HG03558 (cell line): ENCODE measurements at regions not wholly inside any gene's neighbourhood (a gene's known extent, or its start where the extent isn't known, plus 50 kb on each side); places are given as distances from the start of the nearest gene placed in this dataset.

Experiments used
- ATAC-seq: cut with Tn5 transposase; IDR thresholded peaks from one replicate; pipeline ENCODE4 v1.9.1; 2021; ENCODE audit warnings: moderate number of reproducible peaks; ENCODE audit not compliant: unreplicated experiment; ENCODE audit errors: extremely low read depth

- ATAC-seq = no peak
Measured at GRCh38 chr2:196549052-196549451, 90.5 kb upstream of the CCDC150 start.

- ATAC-seq = no peak
Measured at GRCh38 chr2:196551014-196551413, 88.5 kb upstream of the CCDC150 start.

DNA sequence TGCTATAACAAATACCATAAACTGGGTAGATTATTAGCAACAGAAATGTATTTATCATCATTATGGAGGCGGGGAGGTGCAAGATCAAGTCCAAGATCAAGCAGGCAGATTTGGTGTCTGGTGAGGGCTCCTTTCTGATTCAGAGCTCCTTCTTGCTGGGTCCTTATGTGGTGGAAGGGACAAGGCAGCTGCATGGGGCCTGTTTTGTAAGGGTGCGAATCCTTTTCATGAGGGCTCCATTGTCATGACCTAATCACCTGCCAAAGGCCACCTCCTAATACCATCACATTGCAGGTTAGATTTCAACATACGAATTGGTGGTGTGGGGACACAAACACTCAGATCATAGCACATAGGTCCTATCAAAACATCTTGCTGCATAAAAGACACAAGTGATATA is 84.4 kb upstream of the CCDC150 start:
- no peak for ATAC-seq

- no peak for ATAC-seq
Measured at GRCh38 chr2:196555726-196556125, 83.8 kb upstream of the CCDC150 start.

DNA sequence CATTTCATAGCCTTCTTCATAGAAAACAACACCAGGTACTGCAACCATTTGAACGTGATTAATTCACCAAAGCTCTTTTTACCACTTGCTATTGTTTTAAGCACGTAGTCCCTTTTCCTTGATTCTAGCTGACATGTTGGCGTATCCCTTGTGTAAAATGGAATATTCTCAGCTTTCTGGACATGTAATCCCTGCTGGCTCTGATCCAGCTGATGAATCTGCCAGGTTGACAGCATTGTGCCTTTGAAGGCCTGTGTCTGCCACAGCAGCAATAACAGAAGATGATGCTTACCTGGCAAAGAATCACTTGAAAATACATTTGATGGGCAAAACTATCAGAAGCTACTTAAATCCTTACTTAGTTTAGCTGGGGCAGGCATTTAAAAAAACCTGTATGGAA is 81.0 kb upstream of the CCDC150 start:
- ATAC-seq = no peak

GRCh38 chr2:196563876-196564275 is 75.6 kb upstream of the CCDC150 start:
- no peak for ATAC-seq

DNA sequence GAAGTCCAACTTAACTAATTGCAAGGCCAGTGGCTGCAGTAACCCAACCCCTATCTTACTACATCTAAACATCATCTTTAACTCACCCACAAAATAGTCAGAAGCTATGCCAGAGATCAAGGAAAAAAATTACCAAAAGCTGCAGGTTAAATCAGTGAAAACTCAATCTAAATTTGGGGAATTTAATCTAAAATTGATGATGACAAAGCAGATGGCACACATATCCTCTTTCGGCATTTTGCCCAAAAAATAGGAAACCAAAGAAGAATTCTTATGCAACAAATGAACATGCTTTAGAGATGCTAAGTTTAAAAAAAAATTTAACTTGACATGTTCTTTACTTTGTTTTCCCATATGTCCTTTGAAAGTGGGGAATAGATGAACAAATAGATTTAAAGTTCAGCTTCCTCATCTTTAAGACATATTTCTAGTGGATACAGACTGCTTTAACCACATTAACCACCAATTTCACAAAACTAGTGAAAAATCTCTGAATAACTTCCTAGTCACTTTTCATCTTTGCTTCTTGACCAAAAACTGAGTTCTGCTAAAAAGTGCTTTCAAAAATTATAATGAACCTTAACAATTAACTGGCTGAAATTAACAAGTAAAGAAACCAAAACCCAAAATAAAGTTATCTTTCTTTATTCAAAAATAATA is 74.3 kb upstream of the CCDC150 start:
- no peak for ATAC-seq

DNA sequence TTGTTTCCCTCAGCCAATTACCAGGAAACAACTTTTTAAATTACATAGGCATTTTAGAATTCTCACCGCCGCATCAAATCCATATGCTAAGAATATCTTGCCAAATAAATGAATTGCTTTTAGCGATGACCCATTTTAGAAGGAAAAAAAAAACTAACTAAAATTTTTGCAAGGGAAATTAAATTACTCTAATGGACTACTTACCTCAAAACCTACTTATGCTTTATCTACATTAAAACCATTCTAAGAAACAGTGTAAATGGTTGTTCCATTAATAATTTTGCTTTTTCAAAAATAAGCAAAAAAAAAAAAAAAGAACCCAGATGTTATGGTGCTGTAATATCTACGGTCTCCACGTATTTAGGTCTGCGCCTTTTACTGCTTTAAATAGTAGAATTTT is 73.5 kb upstream of the CCDC150 start:
- ATAC-seq = no peak

- ATAC-seq = no peak
Measured at GRCh38 chr2:196566961-196567666, 72.4 kb upstream of the CCDC150 start.

GRCh38 chr2:196568506-196568905 is 71.0 kb upstream of the CCDC150 start:
- ATAC-seq = no peak

DNA sequence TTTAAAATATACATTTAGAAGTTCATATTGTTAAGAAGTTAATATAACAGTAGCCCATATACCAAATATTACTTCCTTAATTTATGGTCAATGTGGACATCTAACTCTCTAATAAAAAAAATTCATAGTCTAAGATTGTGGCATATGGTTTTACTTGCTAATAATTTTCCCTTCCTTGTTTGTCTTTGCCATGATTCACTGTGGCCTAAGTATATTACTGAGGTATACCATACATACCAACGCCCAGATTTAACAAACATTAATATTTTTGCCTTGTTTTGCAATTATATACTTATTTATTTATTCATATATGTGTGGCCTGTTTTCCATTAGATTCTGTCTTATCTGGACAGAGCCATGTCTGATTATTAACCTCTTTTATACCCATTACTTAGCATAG is 54.6 kb upstream of the CCDC150 start:
- ATAC-seq = no peak

DNA sequence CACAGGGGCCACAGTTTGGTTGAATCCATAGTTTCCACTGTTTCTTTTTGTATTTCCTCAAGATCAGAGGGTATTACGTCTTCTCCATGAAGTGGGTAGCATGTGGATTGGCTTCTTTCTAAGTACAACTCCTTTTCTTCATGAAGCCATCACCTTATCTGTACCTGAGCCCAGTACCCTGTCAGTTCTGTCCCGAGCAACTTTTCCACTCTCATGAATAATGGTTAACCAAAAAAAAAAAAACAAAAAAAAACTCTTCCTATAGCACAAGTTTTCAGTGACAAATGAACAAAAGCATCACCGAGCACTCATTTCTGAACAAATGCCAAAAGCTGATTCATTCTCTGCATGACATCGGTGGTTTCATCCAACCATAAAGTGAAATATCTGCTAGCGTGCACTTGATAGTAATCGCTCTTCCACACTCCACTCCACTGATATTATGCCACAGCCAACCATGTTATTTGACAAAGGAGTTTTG is 53.0 kb upstream of the CCDC150 start:
- ATAC-seq = no peak

DNA sequence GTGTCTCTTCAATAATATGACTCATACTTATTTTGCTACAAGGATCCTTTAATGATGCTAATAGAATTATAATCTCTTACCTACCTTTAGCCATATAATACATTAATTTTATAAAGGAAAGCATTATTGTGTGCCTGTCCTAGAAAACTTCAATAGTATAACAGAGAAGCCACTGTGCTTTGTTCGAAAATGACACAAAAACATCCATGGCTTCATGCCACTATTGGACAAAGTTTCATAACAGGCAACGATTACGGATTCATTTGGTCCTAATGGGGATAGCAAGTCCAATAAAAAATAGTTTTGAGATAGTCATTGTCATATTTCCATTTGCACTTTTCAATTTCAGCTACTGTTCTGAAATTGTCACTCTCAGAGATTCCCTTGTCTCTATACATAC is 52.5 kb upstream of the CCDC150 start:
- no peak for ATAC-seq

DNA sequence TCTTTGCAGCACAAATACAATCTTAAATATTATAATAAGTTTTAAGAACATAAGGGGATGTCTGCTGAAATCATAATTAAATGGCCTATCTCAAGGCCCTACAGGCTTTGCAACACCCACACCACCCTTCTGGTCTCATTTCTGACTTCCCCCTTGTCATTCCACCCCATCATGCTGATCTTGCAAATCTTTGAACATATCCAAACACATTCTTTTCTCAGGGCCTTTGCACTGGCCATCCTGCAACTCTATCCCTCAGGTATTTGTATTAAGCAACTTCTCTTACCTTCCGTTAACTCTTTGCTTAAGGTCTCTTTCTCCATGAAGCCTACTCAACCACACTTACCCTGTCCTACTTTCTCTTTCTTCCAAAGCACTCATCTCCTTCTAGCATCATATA is 51.8 kb upstream of the CCDC150 start:
- ATAC-seq = no peak

- no peak for ATAC-seq
Measured at GRCh38 chr2:196589419-196589818, 50.1 kb upstream of the CCDC150 start.
